ENCODE measurements at regions not wholly inside any gene's neighbourhood (a gene's known extent, or its start where the extent isn't known, plus 50 kb on each side); places are given as distances from the start of the nearest gene placed in this dataset.

DNA sequence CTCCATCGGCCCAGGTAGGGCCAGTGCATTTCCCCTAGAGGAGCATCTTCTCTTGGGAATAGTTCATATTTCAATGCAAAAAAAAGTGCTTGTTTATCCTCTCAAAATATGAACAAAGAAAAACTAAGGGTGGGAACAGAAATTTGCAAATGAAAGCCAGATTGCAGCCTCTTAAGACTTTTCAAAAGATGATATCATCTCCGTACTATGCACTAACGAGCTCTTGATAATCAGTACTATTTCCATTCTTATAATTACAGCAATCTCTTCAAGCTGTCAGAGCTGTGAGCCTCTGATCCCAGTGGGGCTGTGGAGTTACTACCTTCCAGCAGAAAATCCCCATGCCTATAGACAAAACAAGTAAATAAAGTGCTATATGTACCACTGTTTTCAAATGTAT is 77.1 kb downstream of the SOD2 start:
- DNase-seq (ENCODE audit: low read depth, low spot score), result no peak
- dilution Hi-C loops (cut with MboI; ENCODE audit: extremely low pct_ligation_motif_present, low sequenced_read_pairs), result no loop called here
- Histone ChIP-seq H3K36me3 (ENCODE audit: control insufficient read depth in 2 of 2, extremely low read depth in 1 of 2, insufficient read depth in 2 of 2, low read length in 2 of 2) (no peaks in the 10 kb centered on the region), H3K4me1 (ENCODE audit: control insufficient read depth, extremely low read depth, insufficient read depth, low read length) (no peaks in the 10 kb centered on the region), H3K27me3 (ENCODE audit: control insufficient read depth, extremely low read depth, insufficient read depth, low read length) (no peaks in the 10 kb centered on the region), H2AFZ (ENCODE audit: control insufficient read depth, low read length) (no peak overlapping the region), H4K20me1 (ENCODE audit: control insufficient read depth, extremely low read depth, insufficient read depth, low read length) (no peaks in the 10 kb centered on the region), H3K9me3 (ENCODE audit: control insufficient read depth, low read depth, low read length) (no peaks in the 10 kb centered on the region), H3K79me2 (ENCODE audit: control insufficient read depth, insufficient read depth, low read length) (no peaks in the 10 kb centered on the region), H3K27ac (ENCODE audit: control insufficient read depth, insufficient read depth, low read length) (no peak overlapping the region), H3K9ac (ENCODE audit: control insufficient read depth, extremely low read depth, insufficient read depth, low read length) (no peak overlapping the region), H3K4me2 (ENCODE audit: control insufficient read depth, extremely low read depth, insufficient read depth, low read depth, low read length) (no peak overlapping the region), H3K4me3 (ENCODE audit: control insufficient read depth in 2 of 3, extremely low read depth in 1 of 3, insufficient read depth in 2 of 3, low read depth in 1 of 3, low read length in 3 of 3) (no peak overlapping the region), H3K9me1 (ENCODE audit: control insufficient read depth, extremely low read depth, insufficient read depth, low read length) (no peaks in the 10 kb centered on the region)
- FAIRE-seq, result no peak
- TF ChIP-seq, protein P1, sequence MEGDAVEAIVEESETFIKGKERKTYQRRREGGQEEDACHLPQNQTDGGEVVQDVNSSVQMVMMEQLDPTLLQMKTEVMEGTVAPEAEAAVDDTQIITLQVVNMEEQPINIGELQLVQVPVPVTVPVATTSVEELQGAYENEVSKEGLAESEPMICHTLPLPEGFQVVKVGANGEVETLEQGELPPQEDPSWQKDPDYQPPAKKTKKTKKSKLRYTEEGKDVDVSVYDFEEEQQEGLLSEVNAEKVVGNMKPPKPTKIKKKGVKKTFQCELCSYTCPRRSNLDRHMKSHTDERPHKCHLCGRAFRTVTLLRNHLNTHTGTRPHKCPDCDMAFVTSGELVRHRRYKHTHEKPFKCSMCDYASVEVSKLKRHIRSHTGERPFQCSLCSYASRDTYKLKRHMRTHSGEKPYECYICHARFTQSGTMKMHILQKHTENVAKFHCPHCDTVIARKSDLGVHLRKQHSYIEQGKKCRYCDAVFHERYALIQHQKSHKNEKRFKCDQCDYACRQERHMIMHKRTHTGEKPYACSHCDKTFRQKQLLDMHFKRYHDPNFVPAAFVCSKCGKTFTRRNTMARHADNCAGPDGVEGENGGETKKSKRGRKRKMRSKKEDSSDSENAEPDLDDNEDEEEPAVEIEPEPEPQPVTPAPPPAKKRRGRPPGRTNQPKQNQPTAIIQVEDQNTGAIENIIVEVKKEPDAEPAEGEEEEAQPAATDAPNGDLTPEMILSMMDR (optimal IDR thresholded peaks at IDR 0.05 in 1 of 3, IDR thresholded peaks at IDR 0.05 in 1 of 3, conservative IDR thresholded peaks at IDR 0.05 in 1 of 3; ENCODE audit: extremely low read depth in 1 of 3, insufficient read depth in 2 of 3, low read length in 3 of 3), result no peak
- no peak for TF ChIP-seq EZH2 (IDR thresholded peaks at IDR 0.05; ENCODE audit: low read length)

DNA sequence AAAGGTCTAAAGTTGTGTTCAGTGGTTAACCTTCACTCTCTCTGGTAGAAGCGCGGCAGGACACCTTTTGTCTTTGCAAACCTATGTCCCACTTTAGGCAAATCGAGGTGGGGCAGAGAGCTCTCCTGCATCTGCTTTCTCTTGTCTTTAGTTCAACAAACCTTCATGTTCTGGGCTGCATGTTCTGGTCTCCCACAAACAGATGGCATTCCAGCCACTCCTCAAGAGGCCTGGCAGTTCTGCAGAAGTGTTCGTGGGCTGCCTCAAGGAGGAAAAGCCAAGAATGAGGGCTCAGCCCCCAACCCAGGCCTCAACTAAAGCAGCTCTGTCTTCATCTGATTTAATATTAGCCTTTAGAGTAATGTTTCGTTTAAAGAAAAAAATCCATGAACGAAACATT is 82.2 kb downstream of the SOD2 start:
- Histone ChIP-seq H2AFZ (ENCODE audit: control insufficient read depth, low read length) (no peak overlapping the region), H3K36me3 (ENCODE audit: control insufficient read depth in 2 of 2, extremely low read depth in 1 of 2, insufficient read depth in 2 of 2, low read length in 2 of 2) (no peaks in the 10 kb centered on the region), H3K27me3 (ENCODE audit: control insufficient read depth, extremely low read depth, insufficient read depth, low read length) (no peaks in the 10 kb centered on the region), H3K79me2 (ENCODE audit: control insufficient read depth, insufficient read depth, low read length) (no peaks in the 10 kb centered on the region), H3K9me3 (ENCODE audit: control insufficient read depth, low read depth, low read length) (no peaks in the 10 kb centered on the region), H3K4me2 (ENCODE audit: control insufficient read depth, extremely low read depth, insufficient read depth, low read depth, low read length) (no peak overlapping the region), H3K4me3 (ENCODE audit: control insufficient read depth in 2 of 3, extremely low read depth in 1 of 3, insufficient read depth in 2 of 3, low read depth in 1 of 3, low read length in 3 of 3) (no peak overlapping the region), H3K9me1 (ENCODE audit: control insufficient read depth, extremely low read depth, insufficient read depth, low read length) (no peaks in the 10 kb centered on the region), H3K27ac (ENCODE audit: control insufficient read depth, insufficient read depth, low read length) (no peak overlapping the region), H4K20me1 (ENCODE audit: control insufficient read depth, extremely low read depth, insufficient read depth, low read length) (no peaks in the 10 kb centered on the region), H3K9ac (ENCODE audit: control insufficient read depth, extremely low read depth, insufficient read depth, low read length) (no peak overlapping the region), H3K4me1 (ENCODE audit: control insufficient read depth, extremely low read depth, insufficient read depth, low read length) (no peaks in the 10 kb centered on the region)
- DNase-seq (ENCODE audit: low read depth, low spot score) (no peak), FAIRE-seq (no peak)
- no peak for TF ChIP-seq EZH2 (IDR thresholded peaks at IDR 0.05; ENCODE audit: low read length)
- TF ChIP-seq, protein P1 (optimal IDR thresholded peaks at IDR 0.05 in 1 of 3, IDR thresholded peaks at IDR 0.05 in 1 of 3, conservative IDR thresholded peaks at IDR 0.05 in 1 of 3; ENCODE audit: extremely low read depth in 1 of 3, insufficient read depth in 2 of 3, low read length in 3 of 3), result no peak
- dilution Hi-C loops (cut with MboI; ENCODE audit: extremely low pct_ligation_motif_present, low sequenced_read_pairs), result no loop called here

Data from keratinocyte (primary cell).